GM18870 (cell line): ENCODE measurements at regions not wholly inside any gene's neighbourhood (a gene's known extent, or its start where the extent isn't known, plus 50 kb on each side); places are given as distances from the start of the nearest gene placed in this dataset.

Experiments used
- ATAC-seq: cut with Tn5 transposase; IDR thresholded peaks from one replicate; pipeline ENCODE4 v1.9.1; 2021; ENCODE audit warnings: moderate library complexity; ENCODE audit not compliant: unreplicated experiment

DNA sequence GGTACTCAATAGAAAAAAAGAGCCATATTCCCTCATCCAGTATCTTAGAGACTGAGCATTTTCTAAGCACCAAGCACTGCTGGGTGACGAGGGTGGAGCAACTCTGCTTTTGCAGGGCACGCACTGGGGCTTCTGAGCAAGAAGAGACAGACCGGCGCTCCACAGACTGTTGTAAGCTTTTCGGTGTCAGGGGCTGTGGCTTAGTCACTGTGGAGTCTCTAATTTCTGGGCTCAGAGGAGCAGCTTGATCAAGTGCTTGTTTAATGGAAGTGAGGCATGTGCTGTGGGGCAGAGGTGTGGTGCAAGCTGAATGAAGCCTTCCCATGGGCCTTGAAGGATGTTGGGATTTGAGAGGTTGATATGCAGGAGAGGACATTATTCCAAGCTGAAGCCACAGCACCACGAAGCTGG, 227.1 kb downstream of the MYCN start:
- no peak for ATAC-seq

DNA sequence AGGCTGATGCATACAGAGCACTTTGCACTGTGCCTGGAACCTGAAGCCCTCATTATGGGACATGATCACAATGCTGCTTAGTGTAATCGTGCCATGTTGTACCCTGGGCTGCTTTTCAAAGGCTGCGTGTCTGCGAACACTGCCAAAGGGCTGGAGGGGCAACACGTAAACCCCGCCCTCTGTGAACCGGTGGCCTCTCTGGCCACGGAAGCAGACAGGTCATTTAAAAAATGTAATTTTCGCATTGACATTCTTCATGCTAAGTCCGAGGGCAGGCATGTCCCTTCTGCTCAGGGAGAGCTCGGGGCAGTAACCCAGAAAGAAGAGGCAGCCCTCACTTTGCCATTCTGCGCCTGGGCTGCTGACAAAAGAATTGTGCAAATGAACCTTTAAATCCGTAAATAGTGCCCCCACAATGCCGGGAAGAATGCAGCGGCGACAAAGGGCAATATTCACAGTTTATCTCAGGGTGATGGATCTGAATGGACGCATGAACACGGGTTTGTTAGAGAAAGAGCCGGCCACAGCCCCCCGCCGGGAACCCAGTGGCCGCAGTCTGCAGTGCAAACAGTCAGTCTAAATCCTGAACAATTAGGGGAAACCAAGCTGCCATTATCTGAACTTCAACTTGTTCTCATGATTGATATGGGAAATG, 226.1 kb downstream of the MYCN start:
- no peak for ATAC-seq

DNA sequence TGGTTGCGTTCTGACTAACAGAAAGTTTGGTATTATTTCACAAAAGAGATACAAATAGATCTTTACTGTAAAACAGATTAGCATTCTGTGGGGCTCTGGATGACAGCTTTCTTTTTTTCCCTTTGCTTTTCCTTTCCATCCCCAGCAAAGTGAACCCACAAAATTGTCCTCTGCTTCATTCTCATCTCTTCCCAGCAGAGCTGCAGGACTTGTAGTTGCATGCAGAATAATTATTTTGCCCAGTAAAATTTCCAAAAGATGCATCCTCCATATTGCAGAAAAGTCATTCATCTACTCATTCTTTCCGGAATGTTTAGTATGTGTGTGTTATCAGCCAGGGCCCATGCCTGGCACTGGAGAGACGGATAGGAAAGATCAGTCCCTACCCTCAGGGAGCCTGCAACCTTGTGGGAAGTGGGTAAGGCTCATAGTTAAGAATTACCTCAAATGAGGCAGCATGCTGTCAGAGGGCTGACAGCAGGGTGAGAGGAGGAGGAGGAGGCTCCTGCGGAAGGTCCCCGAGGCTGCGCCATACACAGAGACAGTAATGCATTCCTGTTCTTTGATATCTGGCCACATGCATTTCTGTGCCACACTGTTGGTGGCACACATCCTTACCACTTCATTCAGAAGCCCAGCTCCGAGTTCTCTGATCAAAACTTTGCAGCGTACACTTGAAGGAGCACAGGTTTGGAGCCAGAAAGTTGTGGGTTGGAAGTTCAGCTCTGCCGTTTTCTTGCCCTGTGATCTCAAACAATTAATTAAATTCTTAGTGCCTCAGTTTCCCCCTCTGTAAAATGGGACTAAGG, 225.4 kb downstream of the MYCN start:
- no peak for ATAC-seq

GRCh38 chr2:16162491-16163040, 222.2 kb downstream of the MYCN start:
- ATAC-seq: no peak

DNA sequence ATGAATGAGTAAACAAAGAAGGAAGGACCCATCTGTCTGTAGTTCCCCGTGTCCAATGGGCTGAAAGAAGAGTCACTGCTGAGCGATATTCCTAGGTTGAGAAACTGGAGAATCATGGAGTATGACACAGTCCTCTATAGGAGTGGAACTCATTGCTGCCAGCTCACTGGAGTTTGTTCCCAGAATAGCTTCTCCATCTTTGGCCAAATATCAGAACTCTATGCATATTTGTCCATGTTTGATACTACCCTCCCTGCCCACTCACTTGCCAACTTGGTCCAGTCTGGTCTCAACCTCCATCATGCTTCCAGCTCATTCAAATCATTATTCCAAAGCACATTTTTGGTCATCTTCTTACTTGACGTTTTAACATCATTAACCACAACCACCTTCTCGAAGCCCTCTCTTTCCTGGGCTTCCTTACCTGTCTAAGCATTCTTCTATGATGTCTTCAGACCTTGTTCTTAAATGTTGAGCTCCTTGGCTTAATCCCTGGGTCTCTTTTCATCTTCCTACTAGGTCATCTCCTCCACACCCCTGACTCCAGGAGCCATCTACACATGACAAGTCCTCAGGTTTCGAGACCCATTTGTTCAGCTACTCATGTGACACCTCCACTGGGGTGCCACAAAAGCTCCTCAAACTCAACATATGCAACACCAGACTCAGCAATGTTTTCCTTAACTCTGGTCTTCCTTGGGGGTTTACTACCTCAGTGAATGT, 221.6 kb downstream of the MYCN start:
- ATAC-seq: no peak

DNA sequence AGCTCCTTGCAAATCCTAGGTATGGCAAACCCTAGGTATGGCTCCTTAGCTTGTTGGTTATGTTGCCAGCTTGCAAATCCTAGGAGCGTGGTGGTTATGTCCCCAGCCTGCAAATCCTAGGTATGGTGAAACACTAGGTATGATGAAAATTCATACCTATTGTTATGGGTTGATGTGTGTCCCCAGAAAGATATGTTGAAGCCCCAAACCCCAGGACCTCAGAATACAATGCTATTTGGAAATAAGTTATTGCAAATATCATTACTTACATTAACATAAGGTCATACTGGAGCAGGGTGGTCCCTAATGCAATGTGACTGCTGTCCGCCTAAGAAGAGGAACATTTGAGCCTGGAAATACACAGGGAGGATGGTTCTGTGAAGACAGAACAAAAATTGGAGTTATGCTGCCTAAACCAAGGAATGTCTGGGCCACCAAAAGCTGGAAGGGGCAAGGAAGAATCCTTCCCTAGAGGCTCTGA, 220.8 kb downstream of the MYCN start:
- ATAC-seq: no peak

GRCh38 chr2:16160281-16161084, 220.1 kb downstream of the MYCN start:
- ATAC-seq: no peak

DNA sequence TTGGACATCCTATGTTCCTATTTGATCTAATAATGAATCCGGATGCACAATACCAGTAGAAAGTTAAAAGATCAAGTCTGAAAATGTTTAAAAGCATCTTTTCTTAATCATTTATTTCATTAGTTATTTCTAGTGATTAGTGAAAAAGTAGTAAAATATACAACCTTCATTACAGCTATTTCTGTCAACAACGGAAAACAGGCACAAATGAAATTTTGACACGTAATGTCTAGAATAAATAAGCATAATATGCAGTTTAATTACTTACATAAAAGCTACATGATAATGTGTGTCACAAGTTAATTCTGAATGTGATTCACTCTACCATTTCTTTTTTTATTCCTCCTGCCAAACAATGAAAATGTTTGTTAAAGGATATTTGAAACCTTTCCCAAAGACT, 216.1 kb downstream of the MYCN start:
- ATAC-seq: no peak

- ATAC-seq: no peak
These were observed 215.4 kb downstream of the MYCN start for GRCh38 chr2:16155766-16156165.

DNA sequence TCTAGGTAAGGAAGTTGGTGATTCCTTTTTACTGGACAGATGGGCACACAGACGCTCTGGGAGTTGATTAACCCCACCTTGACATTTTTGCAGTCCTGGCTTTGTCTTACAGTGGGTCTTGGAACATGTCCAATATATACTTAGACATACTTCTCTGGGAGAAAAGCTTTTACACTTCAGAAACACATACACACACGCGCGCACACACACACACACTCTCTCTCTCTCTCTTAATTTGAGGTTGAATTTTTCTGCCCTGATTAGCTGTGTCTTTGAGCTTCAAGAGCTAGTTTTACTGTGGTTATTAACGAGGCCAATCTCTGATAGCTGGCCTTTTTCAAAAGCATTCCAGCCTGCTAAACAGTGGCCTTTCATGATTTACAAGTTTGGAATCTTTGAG, 215.0 kb downstream of the MYCN start:
- no peak for ATAC-seq

DNA sequence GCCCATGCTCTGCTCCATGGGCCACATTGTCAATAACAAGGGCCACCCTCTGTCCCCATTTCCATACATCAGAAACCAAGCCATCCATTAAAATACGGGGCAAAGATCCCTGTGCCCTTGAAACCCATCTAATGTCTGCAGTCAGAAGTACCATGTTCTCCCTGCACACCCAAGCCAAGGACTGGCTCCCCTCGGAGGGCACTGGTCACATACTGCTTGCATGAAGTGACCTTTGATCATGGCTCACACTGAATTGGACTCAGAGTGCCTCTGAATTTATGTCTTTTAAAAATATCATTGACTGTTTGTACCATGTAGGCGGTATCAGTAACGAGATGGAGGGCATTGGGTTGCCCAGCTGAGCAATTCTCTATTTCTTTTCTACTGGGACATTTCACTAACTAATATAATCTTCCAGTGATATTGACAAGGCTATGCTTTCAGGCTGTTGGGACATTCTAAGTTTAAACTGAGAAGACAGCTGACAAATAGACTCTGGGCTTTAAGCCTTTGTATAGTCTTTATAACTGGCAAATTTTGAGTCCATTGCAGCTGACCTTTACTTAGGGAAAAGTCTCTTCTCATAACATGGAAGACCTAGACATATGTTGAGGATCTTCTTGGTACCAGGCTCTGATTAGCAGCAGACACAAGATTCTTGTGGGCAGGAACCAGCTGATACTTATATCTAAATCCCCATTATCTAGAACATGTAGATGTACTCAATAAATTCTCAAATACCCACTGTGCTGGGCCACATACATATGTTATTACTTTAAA, 214.3 kb downstream of the MYCN start:
- no peak for ATAC-seq

DNA sequence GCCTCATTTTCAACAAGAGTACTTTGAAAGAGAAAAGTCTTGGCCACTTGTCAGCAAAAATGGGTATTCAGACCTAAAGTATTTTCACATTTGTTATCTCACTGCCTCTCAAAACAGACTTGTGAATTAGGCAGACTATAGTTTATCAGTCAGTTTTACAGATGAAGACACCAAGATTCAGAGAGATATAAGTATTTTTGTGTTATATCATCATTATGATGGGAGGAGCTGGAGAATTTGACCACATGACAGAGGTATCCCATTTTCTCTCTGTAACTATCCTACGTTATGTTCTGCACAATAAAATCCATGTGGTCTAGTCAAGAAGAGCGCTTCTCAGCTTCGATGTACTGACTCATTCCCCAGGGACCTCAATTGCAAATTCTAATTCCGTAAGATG, 213.7 kb downstream of the MYCN start:
- no peak for ATAC-seq

DNA sequence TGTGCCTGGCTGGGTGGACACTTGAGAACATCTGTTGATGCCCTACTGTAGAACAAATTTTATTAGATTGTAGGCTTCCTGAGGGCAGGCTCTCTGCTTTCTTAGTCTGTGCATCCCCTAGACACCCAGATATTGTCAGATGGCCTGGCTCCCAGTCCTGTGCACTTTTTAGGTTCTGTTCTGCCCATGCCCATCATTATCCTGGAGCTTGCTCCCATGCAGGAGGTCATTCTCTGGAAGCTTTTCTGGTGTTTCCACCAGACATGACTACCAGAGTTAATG, 213.3 kb downstream of the MYCN start:
- no peak for ATAC-seq

- ATAC-seq: no peak
These were observed 212.8 kb downstream of the MYCN start for GRCh38 chr2:16152928-16153753.

- no peak for ATAC-seq
These were observed 211.9 kb downstream of the MYCN start for GRCh38 chr2:16152071-16152927.

DNA sequence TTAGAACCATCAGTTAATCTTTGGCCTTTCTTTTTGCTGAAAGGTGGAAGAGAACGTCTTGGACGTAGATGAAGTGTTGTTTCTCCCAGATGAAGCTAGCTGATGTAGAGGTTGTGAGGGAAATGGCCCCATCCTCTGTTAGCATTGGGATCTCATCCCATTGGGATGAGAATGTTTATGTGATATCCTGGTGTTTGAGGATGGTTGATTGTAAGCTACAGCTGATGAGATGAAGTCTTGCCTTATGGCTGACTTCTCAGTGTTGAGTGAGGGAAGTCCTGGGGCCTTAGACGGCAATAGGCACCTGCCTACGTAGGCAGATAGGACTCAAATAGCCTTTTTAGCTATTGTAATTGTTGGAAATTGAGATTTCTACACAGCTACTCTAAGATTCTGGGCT, 211.3 kb downstream of the MYCN start:
- no peak for ATAC-seq

GRCh38 chr2:16151281-16151570, 210.9 kb downstream of the MYCN start:
- ATAC-seq: no peak

GRCh38 chr2:16150456-16151280, 210.3 kb downstream of the MYCN start:
- no peak for ATAC-seq
